ENCODE measurements at regions not wholly inside any gene's neighbourhood (a gene's known extent, or its start where the extent isn't known, plus 50 kb on each side); places are given as distances from the start of the nearest gene placed in this dataset.

- TF ChIP-seq CTCF (IDR thresholded peaks at IDR 0.05) (no peak), POLR2A (IDR thresholded peaks at IDR 0.05) (no peak)
Observed at GRCh38 chr3:84621823-84622222, 337.0 kb upstream of the CADM2 start.

Measured in gastroesophageal sphincter (tissue), 3 donors.